ENCODE measurements at regions not wholly inside any gene's neighbourhood (a gene's known extent, or its start where the extent isn't known, plus 50 kb on each side); places are given as distances from the start of the nearest gene placed in this dataset.

- Histone ChIP-seq H3K4me3 (replicated peaks in 1 of 3; ENCODE audit: low read depth in 2 of 3, low read length in 3 of 3) (no peak overlapping the region), H4K20me1 (ENCODE audit: insufficient read depth, low read length) (no peaks in the 10 kb centered on the region), H3K4me1 (ENCODE audit: control insufficient read depth in 1 of 2, insufficient read depth in 2 of 2, low read length in 2 of 2) (no peaks in the 10 kb centered on the region), H3K9me3 (replicated peaks in 1 of 2; ENCODE audit: control insufficient read depth in 1 of 2, insufficient read depth in 1 of 2, low read length in 2 of 2) (peaks cover 10 to 27% of the 10 kb centered on the region in 2 donors), H3K4me2 (replicated peaks; ENCODE audit: extremely low read depth, low read length, poor library complexity, severe bottlenecking) (no peak overlapping the region), H2AFZ (ENCODE audit: insufficient read depth, low read depth, low read length, poor library complexity, severe bottlenecking) (no peak overlapping the region), H3K27me3 (ENCODE audit: control insufficient read depth in 2 of 2, insufficient read depth in 2 of 2, low read length in 2 of 2) (no peaks in the 10 kb centered on the region), H3K36me3 (replicated peaks in 1 of 2; ENCODE audit: control insufficient read depth in 1 of 2, insufficient read depth in 2 of 2, low read length in 2 of 2) (no peaks in the 10 kb centered on the region), H3K9ac (ENCODE audit: insufficient read depth, low read length, poor library complexity, severe bottlenecking) (no peak overlapping the region), H3K79me2 (ENCODE audit: insufficient read depth, low read length) (no peaks in the 10 kb centered on the region), H3K27ac (ENCODE audit: low read depth in 1 of 2, low read length in 2 of 2) (no peak overlapping the region)
- intact Hi-C loops (cut with micrococcal nuclease) = no loop called here
- H3K36me3 Mint-ChIP-seq = no peaks in the 10 kb centered on the region
- H3K4me1 Mint-ChIP-seq = no peaks in the 10 kb centered on the region
- DNase-seq = no peak
- peaks cover 4 to 17% (median 13%) of the 10 kb centered on the region in 7 donors for H3K9me3 Mint-ChIP-seq
- no peaks in the 10 kb centered on the region for H3K27me3 Mint-ChIP-seq (ENCODE audit: low read depth in 3 of 3)
- TF ChIP-seq CTCF (IDR thresholded peaks at IDR 0.05) = no peak
- no peak overlapping the region for H3K27ac Mint-ChIP-seq
- H3K4me3 Mint-ChIP-seq = no peak overlapping the region
Measured at GRCh38 chr12:30152705-30153104, 369.0 kb upstream of the TMTC1 start.

- no peak overlapping the region for H3K27ac ChIP-seq (ENCODE audit: low read depth in 1 of 2, low read length in 2 of 2)
- H2AFZ ChIP-seq (ENCODE audit: insufficient read depth, low read depth, low read length, poor library complexity, severe bottlenecking) = no peak overlapping the region
- H3K4me1 ChIP-seq (ENCODE audit: control insufficient read depth in 1 of 2, insufficient read depth in 2 of 2, low read length in 2 of 2) = no peaks in the 10 kb centered on the region
- Mint-ChIP-seq H3K27ac (no peak overlapping the region), H3K36me3 (no peaks in the 10 kb centered on the region), H3K4me1 (no peaks in the 10 kb centered on the region), H3K9me3 (peaks cover 4 to 18% (median 12%) of the 10 kb centered on the region in 7 donors), H3K27me3 (ENCODE audit: low read depth in 3 of 3) (no peaks in the 10 kb centered on the region), H3K4me3 (no peak overlapping the region)
- no peak overlapping the region for H3K4me3 ChIP-seq (replicated peaks in 1 of 3; ENCODE audit: low read depth in 2 of 3, low read length in 3 of 3)
- H3K27me3 ChIP-seq (ENCODE audit: control insufficient read depth in 2 of 2, insufficient read depth in 2 of 2, low read length in 2 of 2) = no peaks in the 10 kb centered on the region
- WGBS (ENCODE audit: insufficient coverage) = 53% methylated on average over 3 of the region's 5 CpGs
- H3K79me2 ChIP-seq (ENCODE audit: insufficient read depth, low read length) = no peaks in the 10 kb centered on the region
- no peaks in the 10 kb centered on the region for H3K36me3 ChIP-seq (replicated peaks in 1 of 2; ENCODE audit: control insufficient read depth in 1 of 2, insufficient read depth in 2 of 2, low read length in 2 of 2)
- H3K4me2 ChIP-seq (replicated peaks; ENCODE audit: extremely low read depth, low read length, poor library complexity, severe bottlenecking) = no peak overlapping the region
- H3K9me3 ChIP-seq (replicated peaks in 1 of 2; ENCODE audit: control insufficient read depth in 1 of 2, insufficient read depth in 1 of 2, low read length in 2 of 2) = peaks cover 11 to 27% of the 10 kb centered on the region in 2 donors
- no peak for DNase-seq
- intact Hi-C loops (cut with micrococcal nuclease) = no loop called here
- no peak for TF ChIP-seq CTCF (IDR thresholded peaks at IDR 0.05)
- no peak overlapping the region for H3K9ac ChIP-seq (ENCODE audit: insufficient read depth, low read length, poor library complexity, severe bottlenecking)
- no peaks in the 10 kb centered on the region for H4K20me1 ChIP-seq (ENCODE audit: insufficient read depth, low read length)
Measured at GRCh38 chr12:30151831-30152230, 368.1 kb upstream of the TMTC1 start.
